Body of pancreas (tissue), 4 donors: ENCODE measurements at regions not wholly inside any gene's neighbourhood (a gene's known extent, or its start where the extent isn't known, plus 50 kb on each side); places are given as distances from the start of the nearest gene placed in this dataset.

Experiments
- POLR2A ChIP-seq, 3 donors: fragments of 450-650 bp; IDR thresholded peaks; one replicate each; pipeline ENCODE4 v1.6.1; 2016; ENCODE audit warnings: antibody characterized with exemption in 3 of 3, mild to moderate bottlenecking in 2 of 3
- TF ChIP-seq, protein P1 (sequence below), 7 experiments: fragments of 450-650 bp in 4 of 7; fragments of 200-600 bp in 3 of 7; sonication (generic) in 3 of 7; IDR thresholded peaks; one replicate each; pipeline ENCODE4 v1.5.1; 2016 to 2019; ENCODE audit warnings: antibody characterized with exemption in 7 of 7

DNA sequence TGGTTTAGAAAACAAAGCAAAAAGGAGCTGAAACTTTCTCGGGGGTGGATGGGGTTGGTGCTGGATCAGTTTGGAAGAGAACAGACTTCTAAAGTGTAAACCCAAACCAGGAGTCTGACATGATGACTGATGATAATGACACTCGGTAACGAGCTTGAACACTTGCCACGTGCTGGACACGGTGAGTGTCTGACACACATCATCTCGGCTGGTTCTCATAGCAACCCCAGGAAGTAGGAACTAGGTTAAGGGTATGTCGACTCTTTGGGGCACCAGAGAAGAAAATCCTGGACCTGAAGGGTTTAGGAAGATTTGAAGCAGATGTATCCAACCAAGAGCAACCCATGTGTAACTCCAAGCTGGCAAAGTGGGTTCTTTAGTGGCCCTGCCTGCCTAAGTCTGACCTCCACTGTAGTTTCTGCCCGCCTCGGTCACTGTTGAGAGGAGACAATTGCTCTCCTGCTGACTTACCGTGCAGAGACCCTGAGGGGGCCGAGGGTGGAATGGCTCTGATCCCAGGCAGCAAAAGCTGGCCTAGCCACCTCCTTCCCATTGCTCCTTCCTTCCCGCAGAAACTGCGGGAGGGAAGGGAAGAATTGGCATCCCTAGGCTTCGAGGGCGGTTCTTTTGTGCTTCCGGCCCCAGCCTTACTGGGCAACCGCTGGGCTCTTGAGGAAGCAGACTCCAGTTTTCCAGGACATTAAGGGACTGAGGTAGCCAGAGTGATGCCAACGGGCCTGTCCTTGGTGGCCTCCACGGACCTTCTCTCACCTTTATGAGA, 156.0 kb downstream of the TOMM20 start:
- TF ChIP-seq, protein P1, sequence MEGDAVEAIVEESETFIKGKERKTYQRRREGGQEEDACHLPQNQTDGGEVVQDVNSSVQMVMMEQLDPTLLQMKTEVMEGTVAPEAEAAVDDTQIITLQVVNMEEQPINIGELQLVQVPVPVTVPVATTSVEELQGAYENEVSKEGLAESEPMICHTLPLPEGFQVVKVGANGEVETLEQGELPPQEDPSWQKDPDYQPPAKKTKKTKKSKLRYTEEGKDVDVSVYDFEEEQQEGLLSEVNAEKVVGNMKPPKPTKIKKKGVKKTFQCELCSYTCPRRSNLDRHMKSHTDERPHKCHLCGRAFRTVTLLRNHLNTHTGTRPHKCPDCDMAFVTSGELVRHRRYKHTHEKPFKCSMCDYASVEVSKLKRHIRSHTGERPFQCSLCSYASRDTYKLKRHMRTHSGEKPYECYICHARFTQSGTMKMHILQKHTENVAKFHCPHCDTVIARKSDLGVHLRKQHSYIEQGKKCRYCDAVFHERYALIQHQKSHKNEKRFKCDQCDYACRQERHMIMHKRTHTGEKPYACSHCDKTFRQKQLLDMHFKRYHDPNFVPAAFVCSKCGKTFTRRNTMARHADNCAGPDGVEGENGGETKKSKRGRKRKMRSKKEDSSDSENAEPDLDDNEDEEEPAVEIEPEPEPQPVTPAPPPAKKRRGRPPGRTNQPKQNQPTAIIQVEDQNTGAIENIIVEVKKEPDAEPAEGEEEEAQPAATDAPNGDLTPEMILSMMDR (IDR thresholded peaks at IDR 0.05), result no peak
- TF ChIP-seq POLR2A (IDR thresholded peaks at IDR 0.05), result no peak
